UCSD-AML1 (cell line): ENCODE measurements at regions not wholly inside any gene's neighbourhood (a gene's known extent, or its start where the extent isn't known, plus 50 kb on each side); places are given as distances from the start of the nearest gene placed in this dataset.

Experiments used
- DNase-seq: peaks from one replicate; lab custom pipeline; 2025; ENCODE audit not compliant: unreplicated experiment; lab: John Stamatoyannopoulos, UW

DNA sequence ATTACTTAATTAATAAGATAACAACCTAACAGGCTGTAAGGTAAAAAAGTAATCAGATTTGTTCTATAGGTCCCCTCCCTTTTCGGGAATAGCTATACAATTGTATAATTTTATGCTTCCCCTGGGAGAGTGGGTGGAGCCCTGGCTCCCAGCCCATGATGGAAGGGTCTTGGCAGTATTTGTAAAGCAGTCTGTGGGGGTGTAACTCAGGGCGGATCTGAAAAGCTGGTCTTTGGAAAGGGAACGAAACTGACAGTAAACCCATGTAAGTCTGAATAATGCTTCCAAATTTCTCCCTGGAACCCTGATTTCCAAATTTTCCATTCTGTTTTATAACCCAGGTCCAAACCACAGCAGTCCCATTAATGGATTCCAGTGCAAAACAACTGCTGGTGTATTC lies 110.4 kb downstream of the DAD1 start:
- DNase-seq = no peak

DNA sequence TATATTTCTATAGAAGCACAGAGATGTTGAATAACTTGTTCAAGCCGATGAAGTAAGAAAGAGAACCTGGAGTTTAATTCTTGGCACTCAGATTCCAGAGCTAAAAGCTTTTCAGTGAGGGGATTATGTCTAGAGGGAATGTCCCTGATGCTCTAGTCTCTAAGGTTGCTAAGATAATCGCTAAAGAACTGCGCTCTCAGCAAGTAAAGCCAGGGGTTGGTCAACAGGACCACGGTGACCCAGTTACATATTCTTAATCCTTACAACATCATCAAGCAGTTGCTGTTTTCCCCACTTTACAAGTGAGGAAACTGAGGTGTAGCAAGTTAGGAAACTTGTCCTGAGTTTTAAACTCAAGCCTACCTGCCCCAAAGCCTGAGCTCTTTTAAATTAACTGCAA lies 110.8 kb downstream of the DAD1 start:
- DNase-seq = no peak

DNA sequence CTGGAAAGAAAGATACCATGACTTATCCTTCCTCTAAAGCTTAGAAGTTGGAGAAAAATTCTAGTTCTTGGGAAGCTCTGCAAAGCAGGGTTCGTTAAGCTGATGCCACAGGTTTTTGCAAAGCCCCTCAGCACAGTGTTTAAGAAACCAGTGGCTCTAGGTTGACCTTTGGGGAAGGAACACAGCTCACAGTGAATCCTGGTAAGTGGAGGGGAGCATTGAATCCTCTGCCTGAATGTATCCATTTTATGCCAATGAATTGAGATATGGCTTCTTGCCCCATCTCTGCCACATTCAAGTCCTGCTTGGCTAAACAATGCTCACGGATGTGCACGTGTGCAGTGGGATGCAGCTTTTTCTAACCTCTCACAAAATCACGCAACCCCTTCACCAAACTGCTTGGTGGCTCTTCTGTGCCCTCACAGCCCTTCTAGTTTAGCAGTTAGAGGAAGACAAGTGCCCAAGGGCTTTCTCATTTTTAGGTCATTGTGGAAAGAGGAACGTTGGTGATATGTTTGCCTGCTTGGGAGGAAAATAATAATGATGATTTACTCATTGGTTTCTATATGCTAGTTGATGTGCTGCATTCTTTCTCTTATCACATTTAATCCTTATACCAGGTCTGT lies 111.3 kb downstream of the DAD1 start:
- DNase-seq = no peak

DNA sequence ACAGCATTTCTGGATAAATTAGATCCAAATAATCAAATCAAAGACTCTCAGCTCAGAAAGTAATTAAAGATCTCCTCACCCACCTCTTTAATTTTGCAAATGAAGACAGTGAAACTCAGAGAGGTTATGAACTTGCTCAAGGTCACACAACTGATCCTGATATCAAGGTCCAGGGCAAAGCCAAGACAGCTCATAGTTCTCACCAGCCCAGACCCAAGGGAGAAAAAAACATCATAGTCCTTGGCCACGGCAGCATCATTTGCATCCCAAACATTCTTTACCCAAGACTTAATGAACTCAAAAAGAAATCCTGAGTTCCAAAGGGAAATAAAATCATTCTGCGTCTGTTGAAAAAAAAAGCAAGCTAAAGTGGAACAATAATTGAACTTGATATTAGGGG lies 112.1 kb downstream of the DAD1 start:
- DNase-seq = no peak

DNA sequence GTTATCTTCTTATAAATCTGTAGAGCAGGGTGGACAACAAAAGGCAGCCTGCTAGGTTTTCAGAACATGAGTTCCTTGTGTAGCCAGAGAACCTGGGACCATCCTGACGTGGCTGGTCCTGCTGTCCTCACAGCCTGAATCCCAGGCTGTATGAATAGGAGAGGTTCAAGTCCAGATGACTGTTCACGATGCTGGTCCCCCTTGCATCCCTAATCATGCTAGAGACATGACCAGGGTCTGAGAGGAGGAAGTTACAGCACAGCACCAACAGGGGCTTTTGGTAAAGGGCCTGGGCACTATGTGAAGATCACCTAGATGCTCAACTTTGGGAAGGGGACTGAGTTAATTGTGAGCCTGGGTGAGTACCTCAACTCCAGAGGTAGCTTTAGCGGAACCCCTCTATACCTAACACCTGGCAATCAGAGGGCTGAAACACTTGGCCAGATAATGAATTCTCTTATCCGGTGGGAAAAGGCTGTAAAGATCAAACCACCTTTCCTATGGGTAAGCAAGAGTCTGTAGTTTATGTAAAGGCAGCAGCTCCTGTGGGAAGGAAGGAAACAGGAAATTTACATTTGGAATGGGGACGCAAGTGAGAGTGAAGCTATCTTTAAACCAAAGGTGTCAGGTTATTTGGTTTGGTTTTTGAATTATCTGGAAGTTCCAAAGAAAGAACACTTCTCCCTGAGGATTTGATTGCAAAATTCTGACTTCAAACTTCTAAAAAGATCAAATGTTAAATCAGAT lies 112.8 kb downstream of the DAD1 start:
- no peak for DNase-seq

DNA sequence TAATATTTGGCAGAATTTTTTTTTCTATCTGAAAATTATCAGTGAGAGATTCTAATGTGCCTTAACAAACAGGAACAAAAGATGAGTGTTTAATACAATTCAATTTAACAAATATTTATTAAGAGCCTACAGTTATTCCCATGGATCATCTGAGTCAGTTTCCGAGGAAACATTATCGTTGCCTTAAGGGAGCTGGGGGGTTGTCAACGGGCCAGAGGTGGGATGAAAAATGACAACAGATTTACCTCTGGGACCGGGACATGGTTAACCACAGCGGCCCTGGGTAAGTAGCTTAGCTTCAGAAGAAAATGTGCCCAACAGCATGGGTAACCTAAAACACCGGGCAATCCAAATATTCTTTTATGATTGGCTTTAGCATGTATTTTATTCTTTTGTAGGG lies 113.6 kb downstream of the DAD1 start:
- DNase-seq = no peak

DNA sequence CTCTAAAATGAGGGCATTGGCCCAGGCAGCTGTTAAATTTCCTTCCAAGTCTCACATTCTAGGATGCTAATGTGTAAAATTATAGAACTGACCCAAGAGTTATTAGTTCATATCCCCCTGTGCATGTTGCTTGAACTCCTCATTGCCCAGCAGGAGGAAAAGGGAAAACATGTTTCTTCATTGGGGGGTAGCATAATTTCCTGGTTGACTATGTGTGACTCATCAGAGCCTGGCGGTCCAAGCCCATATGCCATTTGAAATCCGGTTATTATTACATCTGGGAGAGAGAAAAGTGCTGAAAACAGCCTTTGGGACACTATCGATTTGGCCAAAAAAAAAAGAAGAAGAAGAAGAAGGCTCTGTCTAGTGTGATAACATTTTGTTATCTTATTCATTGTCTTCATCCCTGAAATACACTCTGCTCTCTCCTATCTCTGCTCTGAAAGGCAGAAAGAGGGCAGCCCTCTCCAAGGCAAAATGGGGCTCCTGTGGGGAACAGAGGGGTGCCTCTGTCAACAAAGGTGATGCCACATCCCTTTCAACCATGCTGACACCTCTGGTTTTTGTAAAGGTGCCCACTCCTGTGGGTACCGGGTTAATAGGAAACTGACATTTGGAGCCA lies 114.2 kb downstream of the DAD1 start:
- no peak for DNase-seq

DNA sequence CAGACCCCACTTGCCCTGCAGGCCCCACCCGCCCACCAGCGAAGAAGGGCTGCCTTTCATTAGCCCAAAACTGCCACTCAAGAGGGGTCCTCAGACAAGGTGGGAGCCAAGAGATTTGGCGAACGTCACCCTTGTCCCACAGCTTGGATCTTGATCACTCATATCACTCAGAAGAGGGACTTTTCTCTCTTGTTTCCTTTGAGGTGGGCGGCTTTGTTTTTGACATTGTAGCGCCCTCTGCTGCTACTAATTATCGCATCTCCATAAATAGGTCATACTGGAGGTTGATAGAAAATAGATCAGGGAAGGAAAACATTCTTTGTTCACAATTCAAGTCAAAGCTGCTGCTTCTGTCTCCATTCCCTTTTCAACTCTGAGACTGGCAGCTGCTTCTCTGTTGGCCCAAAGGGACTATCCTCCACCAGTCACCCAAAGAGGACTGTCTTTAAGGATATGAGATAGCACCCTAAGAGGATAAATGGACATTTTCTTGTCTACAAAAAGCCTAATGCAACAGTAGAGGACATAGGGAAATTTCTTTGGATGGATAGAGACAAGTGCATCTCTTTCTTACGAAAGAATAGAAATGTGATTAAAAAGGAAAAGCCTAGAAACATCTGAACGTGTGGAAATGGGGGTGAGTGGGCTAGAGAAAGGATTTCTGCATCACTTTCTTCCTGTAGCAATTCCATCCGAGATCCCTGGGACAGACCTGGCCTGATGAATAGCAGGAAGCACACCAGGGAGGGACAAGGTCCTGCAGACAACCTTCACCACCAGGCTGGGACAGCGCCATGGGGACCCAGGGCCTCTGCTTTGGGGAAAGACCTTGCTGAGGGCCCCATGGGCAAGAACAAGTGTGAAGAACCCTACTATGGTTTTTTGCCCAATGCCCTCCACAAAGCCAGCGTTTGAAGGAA lies 115.8 kb downstream of the DAD1 start:
- peak; percentile 41 for DNase-seq

DNA sequence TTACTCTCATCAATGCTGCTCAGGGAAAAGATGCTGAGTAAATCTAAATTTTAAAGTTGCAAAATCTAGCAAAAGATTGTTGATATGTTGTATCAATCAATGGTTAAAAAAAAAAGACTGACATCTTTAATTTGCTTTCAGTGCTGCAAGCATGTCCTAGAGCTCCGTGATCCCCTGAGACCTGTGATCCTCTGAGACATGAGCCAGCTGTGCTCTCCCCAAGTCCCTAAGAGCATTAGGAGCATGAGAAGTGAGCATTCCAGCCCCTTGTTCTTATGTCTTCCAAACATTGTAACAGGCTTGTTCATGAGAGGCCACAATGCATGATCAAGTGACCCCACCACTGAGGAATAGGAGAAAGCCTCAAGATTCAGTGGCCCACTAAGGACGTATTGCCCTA lies 116.6 kb downstream of the DAD1 start:
- DNase-seq = no peak

DNA sequence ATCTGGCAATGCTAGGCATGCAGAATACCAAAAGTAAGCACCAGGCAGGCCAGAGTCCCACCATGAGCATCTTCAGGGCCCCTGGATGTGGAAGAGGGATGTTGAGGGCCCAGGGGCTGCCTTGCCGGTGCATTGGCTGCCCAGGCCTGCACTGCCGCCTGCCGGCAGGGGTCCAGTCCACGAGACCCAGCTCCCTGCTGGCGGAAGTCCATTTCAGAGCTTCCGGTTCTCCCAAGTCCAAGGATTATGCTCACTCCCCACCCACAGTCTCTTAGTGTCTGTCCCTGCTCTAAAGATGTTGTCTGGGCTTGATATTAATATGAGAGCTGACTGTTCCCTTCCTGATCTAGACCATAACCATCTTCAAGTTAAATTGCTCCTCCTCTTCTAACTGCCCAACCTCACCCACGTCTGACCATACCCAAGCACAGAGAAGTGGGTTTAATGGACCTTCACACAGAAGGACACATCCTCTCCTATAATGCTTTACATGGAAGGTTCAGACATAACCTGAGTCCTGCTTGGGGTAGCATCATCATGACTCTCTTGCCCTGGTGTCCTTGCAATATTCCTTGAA lies 117.4 kb downstream of the DAD1 start:
- no peak for DNase-seq

DNA sequence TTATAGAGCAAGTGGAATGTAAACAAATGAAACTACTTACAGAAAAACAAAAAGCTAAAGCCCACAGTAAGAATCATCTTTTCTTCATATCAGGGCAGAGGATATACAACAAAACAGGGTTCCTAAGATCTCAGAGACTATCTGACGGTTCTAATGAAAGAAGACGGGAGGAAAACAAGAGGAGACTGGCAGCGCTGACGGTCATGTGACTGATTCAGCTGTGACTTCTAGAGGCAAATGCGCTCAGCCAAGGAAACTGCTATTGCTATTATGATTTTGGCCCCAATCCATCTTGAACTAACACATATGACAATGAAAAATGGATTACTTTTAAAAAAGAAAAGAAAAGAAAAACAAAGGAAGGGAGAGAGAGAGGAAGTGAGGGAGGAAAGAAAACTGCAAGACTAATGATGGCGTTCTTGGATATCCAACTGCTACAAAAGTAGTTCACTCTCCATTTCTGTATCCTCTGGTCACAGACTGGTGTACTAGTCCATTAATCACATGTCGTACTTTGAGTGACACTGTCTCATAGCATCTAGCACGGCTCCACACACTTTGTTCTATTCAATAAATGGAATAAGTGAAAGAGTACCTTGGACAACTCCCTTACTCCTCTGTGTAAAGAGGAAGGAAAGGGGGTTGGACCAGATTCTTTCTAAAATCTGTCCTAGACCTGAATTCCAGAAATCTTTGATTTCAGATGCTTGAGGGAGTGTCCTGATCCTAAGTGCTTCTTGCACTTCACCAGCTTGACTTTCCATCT lies 119.3 kb downstream of the DAD1 start:
- no peak for DNase-seq

DNA sequence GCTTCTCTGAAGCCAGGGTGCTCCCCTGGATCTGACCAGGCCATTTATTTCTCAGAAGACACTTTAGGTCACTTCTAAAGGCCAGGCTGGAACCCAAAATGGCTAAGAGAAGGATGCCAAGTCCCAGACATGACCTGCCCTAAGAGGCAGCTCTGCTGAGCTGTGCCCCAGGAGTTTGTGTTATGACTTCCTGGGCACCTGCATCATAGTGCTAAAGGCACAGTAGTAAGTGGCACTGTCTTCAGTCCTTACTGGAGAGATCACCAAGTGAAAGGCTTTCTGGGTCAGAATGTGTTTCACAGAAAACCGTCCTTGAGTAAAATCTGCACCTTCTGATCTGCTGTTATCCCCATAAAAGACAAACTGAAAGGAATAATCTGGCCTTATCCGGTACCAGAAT lies 120.2 kb downstream of the DAD1 start:
- DNase-seq = no peak

DNA sequence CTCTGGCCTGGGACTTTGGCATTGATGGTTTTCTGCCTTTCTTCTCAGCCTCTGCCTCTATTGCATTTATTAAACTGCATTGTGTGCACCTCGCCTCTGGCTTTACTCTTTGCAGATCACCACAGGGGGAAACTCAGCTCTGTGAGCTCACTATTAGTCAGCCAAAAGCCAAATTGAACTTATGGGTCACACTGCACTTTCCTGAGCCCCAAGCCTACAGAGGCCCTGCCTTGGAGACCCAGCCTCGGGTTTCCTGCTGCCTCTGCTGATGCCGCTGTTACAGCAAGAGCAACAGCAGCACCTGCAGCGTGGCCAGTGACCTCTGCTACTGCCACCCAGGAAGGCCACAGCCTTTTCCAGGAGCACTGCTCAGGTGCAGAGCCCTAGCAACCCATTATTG lies 122.5 kb downstream of the DAD1 start:
- DNase-seq = no peak

DNA sequence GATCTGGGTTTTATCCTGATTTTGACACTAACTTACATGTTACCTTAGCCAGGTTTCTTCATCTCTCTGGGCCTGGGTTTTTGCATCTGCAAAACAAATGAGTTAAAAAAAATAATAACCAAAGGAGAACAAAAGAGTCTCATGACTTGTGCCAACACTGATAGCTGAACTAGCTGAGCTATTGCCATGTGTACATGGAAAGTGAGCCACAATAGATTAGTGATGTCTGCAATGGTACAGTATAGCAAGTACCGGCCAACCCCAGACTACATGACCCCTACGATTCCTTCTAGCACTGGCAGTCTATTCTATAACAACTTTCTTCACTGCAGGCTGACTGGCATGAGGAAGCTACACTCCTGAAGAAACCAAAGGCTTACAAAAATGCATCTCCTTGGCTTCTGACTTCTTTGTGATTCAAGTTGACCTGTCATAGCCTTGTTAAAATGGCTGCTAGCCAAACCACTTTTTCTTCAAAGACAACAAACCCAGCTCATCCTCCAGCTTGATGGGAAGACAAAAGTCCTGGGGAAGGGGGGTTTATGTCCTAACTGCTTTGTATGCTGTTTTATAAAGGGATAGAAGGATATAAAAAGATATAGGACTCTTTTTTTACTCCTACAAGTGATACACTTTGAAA lies 123.7 kb downstream of the DAD1 start:
- no peak for DNase-seq

DNA sequence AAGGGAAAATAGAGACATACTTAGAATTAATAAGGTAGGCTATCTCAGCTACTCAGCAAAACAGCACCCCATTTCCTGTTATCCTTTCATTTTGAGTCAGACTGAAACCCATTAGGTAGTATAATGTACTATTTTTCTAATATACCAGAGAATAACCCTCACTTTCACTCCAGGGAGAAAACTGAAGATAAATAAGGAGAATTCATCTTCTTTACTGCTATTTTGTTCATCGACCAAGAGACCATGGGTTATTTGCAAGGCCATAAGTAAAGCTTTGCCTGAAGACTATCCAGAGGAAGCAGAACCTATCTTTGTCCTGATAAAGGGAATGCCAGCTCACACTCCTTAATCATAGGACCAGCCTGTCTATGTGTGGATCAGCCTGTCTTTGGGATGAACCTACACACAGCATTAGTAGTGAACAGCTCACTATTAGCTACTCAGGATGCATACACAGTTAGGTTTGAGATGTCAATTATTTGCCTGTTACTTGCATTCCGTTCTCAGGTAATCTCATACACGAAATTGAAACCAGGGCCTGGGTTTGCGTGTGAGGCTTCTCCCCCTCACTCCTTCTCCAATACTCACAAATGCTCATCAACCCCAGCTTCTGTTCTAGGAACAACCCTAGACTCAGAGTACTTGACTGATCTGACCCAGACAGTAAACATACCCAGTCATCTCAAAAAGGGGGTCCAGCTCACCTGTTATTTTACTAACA lies 124.4 kb downstream of the DAD1 start:
- no peak for DNase-seq

DNA sequence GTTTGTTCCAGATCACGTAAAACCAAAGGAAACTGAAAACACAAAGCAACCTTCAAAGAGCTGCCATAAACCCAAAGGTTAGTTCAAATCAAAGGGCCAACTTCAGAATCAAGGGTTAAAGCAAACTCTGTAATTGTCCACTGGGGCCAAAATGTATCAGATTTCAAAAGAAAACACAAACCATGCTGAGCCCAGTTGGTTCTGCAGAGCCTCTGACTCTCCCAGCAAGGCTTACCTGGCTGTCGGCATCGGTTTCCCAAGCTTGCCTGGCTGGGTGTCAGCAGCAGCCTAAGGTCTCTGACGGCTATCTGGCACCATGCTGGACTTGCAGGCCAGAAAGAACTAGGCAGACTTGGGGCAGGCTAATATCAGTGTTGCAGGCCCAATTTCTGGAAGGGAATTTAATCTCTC lies 125.3 kb downstream of the DAD1 start:
- no peak for DNase-seq

DNA sequence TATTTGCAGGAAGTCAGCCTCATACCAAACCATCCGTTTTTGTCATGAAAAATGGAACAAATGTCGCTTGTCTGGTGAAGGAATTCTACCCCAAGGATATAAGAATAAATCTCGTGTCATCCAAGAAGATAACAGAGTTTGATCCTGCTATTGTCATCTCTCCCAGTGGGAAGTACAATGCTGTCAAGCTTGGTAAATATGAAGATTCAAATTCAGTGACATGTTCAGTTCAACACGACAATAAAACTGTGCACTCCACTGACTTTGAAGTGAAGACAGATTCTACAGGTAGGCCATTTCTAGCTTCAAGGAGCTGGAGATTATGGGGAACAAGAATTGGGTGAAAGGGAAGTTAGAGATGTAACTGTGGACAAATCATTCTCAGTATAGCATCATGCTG lies 126.1 kb downstream of the DAD1 start:
- no peak for DNase-seq

DNA sequence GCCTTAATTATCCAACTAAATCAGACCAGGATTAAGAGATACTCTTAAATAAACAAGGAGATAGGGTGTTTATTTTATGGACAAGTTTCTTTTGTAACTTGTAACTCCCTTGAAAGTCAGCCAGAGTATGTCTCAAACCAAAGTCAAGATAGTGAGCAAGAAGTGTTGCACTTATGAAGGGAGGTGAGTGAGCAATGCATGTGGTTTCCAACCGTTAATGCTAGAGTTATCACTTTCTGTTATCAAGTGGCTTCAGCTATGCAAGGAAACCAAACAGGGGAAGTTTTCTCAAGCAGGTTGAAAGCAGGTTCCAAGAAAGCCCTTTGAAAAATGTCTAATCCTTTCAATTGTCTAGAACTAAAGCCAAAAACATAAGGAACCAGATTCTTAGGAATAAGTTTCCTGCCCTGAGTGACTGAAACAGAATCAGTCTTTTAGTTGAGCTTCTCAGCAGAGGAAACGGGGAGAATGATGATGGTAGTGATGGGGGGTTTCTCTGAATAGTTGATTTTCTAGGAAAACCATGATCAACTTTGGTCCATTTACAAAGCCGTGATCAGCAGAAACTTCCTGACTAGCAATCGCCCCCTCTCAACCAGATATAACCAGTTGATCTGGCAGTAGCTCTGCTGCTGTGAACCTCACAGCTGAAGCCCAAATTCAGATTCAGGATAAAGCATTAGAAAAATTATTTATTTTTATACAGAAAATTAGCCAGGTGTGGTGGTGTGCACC lies 128.4 kb downstream of the DAD1 start:
- no peak for DNase-seq

DNA sequence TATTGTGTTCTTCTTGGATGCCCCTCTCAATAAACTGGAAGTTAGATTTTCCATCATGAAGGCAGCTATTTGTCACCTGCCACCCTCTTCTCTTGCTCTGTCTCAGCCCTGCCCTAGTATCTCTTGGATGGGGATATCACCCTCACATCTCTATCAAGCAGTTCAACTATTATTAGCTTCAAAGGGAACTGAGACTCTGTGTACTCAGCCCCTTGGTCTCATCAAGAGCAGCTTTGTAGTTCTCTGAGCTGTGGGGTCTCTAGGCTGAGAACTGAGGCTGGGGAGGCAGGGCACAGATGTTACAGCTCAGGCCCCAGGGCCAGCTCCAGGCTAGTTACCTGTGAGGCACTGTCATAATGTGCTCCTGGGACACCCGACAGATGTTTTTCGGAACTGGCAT lies 130.3 kb downstream of the DAD1 start:
- no peak for DNase-seq
